HG03135 (cell line): ENCODE measurements at regions not wholly inside any gene's neighbourhood (a gene's known extent, or its start where the extent isn't known, plus 50 kb on each side); places are given as distances from the start of the nearest gene placed in this dataset.

Experiments
- ATAC-seq: cut with Tn5 transposase; IDR thresholded peaks from one replicate; pipeline ENCODE4 v1.9.1; 2021; ENCODE audit warnings: mild to moderate bottlenecking, moderate library complexity; ENCODE audit not compliant: unreplicated experiment

DNA sequence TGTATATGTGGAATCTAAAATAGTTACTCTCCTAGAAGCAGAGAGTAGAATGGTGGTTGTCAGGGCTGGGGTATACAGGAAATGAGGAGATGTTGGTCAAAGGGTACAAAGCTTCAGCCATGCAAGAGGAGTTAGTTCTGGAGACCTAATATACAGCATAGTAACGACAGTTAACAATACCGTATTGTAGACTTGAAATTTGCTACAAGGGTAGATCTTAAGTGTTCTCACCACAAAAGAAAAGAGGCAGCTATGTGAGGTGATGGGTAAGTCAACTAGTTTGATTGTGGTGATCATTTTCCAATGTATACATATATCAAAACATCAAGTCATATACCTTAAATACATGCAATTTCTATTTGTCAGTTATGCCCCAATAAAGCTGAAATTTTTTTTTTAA, 98.2 kb upstream of the CYP1B1 start:
- no peak for ATAC-seq

DNA sequence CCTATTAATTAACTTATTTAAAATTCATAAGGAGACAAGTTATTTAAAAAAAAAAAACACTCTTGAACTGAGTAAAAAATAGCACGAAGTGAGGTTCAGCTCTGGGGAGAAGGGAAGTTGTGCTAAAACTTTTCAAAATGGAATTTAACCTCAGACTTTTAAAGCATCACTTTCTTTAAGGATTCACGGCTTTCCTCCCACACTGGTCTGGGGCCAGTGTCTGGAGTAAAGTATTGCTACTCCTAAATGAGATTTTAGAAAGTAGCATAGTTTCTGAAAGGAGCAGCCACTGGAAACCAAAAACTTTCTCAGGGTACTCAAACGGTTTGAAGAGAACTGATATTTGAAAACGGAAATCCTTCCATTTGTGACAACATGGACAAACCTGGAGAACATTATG, 97.7 kb upstream of the CYP1B1 start:
- no peak for ATAC-seq

DNA sequence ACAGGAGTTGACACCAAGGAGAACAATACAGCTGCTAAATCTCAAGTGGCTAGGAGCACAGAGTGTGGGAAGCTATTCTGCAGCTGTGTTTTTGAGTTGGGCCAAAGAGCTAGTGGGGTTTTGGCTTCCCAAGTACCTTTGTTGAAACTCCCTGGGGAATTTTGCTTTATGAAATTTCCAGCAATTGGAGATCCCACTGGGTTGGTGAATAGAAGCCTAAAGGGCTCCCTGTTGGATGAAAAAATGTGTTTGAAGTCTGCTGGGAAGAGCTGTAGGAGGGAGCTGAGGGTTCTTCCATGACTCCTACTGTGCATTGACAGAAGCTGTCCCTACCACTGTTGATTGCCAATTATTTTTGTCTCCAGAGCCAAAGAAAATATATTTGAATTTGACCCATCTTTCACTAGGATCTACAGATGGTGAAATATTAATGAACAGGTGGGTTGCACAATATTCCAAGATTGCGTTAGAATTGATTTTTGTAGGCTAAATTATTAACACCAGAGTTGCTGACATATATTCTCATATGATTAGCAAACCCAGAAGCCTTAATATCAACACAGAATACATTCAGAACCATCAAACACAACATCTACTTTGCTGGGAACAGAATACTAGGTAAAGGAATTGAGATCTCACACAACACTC, 95.4 kb upstream of the CYP1B1 start:
- no peak for ATAC-seq

DNA sequence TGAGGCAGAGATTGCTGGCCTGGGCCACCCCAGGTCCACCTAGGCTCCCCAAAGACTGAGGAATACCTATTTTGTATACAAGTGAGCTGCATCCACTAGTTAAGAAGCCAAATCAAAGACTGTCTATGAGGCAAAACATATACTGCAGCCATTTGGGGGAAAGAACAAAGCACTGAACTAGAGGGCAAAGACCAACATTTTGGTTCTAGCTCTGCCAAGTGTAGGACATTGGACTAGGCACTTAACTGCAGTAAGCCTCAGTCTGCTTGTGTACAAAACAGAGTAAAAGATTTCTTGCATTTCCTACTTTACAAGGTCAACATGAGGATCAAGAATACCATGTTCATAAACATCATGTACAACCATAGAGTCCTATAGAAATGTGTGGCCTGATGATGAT, 94.8 kb upstream of the CYP1B1 start:
- ATAC-seq = no peak

DNA sequence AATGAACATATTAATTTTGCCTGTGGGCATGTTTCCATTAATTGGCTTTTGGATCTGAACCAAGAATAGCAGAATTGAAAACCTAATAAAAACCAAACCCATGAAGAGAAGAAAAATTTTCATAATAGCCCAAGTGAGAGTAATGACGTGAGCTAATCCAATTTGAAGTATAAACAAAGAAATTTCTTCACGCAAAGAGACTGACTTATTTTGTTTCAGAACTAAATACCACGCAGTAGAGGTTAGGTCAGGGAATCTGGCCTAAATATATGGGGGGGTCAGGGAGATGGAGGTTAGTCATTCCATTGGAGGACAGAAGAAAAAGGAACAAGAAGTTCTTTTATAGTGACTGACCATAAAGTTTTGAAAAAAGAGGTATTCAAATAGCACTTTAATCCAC, 94.1 kb upstream of the CYP1B1 start:
- ATAC-seq = no peak

DNA sequence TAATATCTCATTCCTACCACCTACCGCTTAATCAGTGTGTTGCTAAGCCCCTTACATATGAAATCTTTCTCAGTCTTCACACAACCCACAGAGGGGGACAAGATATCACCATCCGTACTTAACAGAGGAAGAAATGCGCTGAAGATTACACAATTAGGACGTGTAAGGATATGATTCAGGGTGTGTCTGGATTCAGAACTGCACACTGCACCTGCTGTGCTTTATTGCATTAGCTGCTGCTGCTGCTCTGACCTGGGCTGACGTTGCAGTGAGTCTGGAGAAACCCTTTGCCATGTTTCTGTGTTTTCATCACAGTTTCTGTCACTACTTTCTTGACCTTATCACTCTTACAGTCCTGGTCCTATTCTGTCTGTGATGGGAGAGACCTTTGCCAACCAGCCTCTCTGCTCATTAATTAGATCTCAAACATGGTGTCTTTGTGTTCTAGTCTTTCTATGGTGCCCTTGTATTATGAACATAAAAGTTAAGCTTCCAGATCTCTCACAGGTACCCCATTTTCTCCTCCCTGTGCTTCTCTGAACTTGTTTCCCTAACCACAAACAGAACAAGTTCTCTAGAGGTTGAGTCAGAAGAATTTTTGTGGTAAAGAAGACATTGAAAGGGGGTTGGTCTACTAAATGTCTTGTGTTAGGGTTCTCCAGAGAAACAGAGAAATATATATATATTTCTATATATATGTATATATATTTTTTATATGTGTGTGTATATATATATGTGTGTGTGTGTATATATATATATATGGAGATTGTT, 92.9 kb upstream of the CYP1B1 start:
- ATAC-seq = no peak

DNA sequence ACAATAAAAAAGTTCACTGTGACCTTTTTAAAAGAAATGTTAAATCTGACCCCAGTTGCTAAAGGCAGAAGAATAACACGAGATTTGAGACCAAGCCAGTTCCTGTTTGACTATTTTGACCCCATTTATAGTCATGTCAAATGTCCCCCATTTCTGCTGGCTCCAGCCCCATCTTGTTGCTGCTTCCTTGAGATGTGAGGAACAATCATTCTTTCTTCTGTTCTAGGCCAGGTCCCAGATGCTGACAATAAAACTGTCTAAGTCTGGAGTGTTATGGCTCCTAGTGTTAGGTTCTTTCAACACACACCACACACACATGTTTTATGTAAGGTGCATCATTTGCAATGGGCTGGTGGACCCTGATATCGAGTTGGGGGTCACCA, 92.0 kb upstream of the CYP1B1 start:
- no peak for ATAC-seq

DNA sequence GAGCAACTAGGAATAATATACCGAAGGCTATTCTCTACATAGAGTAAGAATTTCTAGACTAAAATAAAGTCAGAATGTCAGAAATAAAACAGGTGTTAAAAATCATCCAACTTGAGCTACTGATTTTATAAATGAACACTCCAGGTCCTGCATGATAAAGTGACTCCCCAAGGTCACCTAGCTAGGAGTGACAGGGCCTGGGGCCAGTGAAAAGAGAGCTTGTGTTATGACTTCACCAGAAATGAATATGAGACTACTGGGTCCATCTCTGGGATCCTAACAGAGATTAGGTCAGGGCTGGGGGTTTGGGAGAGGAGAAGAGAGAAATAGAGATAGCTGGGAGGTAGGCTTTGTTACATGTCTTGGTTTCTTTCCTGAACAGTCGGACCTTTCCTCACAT, 89.7 kb upstream of the CYP1B1 start:
- ATAC-seq = no peak

DNA sequence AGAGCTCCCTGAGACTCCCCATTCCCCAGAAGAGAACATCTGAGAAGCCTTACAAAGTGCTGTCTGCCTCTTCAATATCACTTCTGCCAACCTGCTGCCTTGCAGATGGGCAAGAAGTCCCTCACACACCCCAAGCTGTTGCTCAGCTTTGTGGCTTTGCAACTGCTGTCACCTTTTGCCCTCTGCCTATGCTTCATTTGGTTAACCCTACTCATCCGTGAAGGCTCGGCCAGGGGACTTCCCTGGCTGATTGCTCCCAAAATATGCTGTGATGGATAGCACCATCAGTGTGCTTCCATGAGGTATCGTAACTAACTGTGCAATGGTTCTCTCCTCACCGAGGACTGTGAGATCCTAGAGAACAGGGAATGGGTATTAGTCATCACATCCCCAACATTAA, 88.9 kb upstream of the CYP1B1 start:
- ATAC-seq = no peak

DNA sequence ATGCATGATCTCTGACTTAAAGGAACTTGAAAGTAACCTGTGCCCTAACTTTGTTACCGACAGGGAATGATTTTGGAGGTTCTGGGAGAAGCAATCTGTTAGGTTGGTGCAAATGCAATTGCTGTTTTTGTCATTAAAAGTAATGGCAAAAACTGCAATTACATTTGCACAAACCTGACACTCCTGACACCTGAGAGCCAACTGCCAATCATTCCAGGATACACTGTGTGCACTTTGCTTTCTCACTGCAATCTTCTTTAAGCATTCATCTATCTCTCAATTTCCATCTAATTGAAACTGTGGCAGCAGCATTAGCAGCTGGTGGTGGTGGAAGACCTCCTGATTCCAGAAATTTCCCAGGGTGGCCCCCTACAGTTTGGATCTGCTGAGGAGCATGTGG, 87.6 kb upstream of the CYP1B1 start:
- ATAC-seq = no peak

DNA sequence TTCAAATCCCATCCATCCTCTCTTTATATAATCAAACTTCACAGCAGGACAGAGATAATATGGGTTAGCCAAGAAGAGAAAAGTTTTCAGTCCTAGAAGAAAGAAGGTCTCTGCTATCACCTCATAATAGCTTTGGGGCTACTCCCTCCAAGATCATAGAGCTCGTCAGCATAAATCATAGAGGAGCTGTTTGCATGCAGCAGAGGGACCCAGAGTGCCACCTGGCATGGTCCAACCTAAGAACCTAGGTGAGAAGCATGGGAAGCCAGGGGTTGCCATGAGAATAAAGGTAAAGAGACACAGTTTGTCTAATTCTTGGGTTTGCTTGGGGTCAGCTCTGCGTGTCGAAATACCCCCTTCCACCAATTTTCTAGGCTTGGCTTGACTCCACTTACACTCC, 87.1 kb upstream of the CYP1B1 start:
- no peak for ATAC-seq

DNA sequence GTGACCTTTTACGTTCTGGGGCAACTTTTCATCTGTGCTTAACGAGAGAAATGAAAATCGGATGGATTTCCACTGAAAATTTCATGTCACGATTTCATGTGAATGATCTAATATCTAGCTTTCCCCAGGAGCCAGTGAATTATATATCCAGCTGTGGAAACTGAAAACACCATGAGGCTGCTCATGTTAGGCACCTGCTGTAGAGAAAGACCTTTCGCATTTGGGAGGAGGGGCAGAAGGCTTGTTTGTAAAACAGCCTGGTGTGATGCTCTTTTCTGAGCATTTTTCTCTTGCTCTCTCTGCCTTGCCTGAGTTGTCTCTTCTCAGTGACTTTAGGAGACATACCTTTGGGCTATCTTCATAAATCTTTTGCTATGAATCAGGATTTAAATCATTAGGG, 84.6 kb upstream of the CYP1B1 start:
- ATAC-seq = no peak

DNA sequence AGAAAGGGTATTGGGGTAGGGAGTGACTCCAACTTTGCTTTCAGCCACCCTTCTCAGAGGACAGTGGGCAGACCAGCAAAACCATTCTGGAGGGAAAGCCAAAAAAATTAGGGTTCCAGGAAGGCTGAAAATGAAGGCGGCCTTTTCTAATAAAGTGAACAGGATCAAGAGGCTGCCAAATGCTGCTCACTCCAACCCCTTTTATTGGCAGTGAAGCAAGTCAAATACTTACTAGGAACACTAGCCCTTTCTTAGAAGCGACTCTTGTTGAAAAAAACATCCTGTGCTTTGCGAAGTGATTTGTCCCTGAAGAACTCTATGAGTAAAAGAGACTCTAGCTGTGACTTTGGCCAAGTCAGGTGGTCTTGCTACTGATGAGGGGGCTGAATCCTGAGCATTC, 83.6 kb upstream of the CYP1B1 start:
- no peak for ATAC-seq

DNA sequence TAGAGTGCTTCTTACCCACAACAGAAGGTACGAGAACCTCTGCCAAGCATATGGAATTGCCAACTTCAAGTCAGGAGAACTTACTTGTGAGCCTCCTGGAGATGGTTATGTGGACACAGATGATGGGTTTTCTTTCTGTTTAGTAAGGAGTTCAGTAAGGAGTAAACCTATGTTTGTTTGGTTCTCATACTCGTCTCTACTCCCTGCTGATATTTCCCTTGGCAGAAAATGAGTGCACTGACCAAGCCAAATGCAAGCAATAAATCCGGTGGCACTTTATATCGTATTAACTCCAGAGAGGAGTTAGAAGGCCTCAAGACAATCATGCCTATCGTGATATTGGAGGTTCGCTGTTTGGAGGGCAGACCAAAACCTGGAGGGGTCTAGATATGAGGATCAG, 83.2 kb upstream of the CYP1B1 start:
- ATAC-seq = no peak

DNA sequence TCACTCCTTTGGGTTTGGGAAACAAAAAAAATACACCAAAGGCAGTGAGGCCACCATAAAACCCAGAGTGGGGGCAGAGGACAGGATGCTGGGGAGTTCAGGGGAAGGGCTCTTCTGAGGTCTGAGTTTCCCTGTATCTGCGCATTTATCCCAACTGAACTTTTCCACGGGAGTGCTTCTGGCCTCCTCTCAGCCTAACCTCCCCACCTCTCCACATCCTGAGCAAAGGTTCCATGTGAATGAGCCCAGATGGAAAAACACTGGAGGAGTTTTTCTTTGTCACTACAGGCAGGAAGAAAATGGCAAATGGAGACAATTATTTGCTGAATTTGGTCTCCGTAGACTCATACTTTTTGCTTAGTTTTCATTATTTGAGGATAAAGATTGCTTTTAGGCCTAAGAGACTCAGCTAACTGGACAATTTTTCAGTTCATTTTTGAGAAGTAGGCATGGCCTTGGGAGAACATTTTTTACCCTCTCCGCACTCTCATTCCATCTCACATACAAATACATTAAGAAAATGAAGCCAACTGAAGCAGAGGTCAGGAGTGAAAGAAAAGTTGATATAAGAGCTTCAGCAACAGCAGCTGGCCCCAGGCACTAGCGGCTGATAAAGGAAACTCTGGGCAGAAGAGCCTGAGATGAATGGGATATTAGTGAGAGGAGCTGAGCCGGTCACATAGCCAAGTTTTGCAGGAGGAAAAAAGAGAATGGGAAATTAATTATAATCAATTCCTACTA, 82.6 kb upstream of the CYP1B1 start:
- no peak for ATAC-seq

DNA sequence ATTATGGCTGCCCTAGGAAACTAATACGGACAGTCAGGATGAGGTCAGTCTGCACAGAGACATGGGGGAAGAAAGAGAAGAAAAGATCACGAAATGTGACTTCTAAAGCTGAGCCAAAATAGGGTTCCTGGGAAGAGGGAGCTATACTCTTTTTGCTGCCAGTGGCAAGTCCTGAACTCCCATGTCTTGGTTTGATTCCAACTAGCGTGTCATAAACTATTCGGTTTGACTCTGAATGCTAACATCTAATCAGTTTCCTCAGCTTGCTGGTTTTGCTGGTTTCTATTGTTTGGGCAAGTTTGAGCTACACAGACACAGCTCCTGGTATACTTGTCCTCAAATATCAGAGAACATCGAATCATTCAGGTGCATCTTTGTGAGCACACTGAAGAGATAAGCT, 80.5 kb upstream of the CYP1B1 start:
- no peak for ATAC-seq

DNA sequence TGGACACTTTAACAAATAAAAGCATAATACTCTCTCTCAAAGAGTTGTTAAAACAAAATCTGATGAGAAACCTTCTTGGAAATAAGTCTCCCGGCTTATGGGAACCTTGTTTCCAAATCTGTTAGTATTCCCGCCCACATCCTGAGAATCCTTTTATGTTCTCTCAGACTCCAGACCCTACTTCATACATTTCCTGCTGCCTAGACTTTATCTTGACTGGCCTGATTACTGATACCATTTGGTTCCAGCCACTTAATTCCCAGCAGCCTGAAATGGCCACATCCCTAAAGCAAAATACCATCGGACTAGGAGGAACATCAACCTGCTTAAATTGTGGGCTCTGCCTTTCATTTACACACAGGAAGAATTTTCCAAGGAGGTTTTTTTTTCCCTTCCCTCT, 79.1 kb upstream of the CYP1B1 start:
- no peak for ATAC-seq

DNA sequence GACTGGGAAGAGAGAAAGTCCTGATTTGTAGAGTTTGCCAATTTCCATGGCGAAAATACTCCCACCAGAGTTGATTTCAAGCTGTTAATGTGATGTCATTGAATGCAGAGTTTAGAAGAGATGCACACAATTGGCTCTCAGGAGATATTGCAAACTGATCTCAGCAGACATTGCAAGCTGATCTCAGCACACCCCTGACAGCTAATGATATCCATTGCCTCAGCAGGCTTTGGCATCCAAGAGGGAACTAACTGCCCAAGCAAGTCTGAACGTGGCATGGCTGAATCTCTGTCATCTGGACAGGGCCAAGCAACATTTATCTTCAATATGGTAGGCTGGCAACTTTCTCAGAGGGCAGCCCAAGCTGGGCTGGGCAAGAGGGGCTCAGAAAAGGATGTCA, 78.4 kb upstream of the CYP1B1 start:
- ATAC-seq = no peak

DNA sequence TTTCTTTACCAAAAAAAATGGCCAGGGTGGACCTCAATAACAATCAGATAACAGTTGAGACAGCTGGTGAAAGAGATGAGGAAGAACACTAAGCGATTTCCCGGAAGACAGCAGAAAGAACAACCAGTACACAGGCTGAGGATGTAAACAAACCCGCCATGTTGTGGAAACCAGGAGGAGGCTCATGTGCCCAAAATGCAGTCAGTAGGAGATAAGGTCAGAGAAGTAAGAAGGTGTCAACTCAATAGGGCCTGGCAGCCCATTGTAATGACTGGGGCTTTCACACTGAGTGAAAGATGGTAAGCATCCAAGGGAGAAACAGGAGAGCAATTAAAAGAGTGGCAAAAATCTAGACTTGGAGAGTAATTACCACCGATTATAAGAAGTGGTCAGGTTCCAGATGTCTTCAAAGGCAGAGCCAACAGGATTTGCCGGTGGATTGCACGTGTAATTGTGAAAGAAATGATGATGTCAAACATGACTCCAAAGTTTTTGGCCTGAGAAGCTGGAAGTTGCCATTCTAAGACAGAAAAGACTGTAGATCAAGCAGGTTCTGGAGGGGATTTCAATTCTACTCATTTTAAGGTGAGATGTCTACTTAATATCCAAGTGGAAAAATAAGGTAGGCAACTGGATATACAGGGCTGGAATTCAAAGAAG, 77.7 kb upstream of the CYP1B1 start:
- no peak for ATAC-seq

DNA sequence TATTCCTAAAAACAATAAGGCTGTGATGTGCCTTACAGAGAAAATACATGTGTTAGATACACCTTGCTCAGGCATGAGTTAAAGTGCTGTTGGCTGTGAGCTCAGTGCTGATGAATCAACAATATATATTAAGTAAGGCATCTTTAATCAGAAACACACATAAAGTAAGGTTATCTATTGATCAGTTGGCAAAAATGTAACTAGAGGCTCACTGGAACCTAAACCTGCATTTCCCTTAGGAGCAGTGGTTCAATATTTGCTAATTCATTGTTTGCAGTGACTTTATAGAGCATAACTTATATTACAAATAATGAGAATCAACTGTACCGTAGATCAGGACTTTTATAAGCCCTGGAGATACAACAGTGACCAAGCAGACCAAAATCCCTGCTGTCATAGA, 77.0 kb upstream of the CYP1B1 start:
- ATAC-seq = no peak

DNA sequence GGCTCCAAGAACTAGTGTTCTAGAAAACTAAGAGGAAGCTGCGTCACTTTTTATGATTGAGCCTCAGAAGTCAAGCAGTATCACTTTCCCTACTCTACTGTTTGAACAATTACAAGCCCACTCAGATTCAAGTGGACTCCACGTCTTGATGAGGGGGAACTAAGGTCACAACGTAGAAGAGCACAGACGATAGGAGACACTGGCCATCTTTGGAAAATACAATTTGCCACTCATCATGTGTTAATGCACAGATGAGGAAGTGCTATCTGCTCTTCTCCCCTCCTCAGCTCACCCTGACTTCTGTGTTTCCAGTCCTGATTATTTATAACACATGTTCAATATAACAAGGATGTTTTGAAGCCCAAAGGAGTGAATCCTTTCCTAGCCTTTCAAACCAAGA, 76.1 kb upstream of the CYP1B1 start:
- no peak for ATAC-seq

DNA sequence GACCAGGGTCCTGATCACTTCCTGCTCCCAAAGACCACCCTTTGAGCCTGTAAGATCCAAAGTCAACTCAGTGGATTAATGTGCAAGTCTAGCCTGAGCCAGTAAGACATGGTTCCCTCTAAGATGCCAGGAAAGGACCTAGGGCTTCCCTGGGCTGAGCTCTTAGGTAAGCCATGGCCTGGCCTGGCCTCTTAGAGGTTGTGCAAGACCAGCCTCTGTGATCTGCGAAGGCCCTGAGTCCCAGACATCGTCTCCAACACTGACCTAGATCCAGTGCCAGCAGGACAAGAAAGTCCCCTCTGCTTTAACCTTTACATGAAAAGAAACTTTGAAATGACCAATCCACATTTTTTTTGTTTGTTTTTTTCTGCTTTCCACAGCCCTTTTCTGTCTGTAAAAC, 73.6 kb upstream of the CYP1B1 start:
- ATAC-seq = no peak
